ENCODE measurements at regions not wholly inside any gene's neighbourhood (a gene's known extent, or its start where the extent isn't known, plus 50 kb on each side); places are given as distances from the start of the nearest gene placed in this dataset.

DNA sequence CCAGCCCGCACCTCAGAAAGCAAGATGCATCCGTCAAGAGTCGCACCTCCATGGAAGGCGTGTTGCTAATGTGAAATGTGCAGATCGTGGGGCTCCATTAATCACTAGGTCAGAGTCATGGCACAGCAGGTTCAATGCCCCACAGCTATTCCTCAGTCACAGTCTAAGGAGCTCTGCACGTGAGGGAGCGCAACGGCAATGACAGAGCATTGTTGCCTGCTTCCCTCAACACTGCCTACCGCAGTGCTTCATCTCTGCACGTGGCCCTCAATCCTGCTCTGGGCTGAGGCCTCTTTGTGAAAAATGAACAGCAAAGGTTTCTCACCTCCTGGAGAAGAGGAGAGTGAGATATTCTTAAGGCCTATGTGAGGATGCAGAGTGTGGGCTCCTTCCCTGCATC is 995.2 kb upstream of the TMEM132C start:
- H3K9ac ChIP-seq (ENCODE audit: low read depth in 1 of 3, low read length in 3 of 3), result no peak overlapping the region
- peaks cover 0 to 2% (median 0%) of the 10 kb centered on the region in 3 donors for H3K9me3 ChIP-seq (ENCODE audit: control insufficient read depth in 3 of 3, low read length in 3 of 3)
- H3K27ac ChIP-seq (ENCODE audit: low read depth, low read length), result no peak overlapping the region
- H3K4me1 ChIP-seq (ENCODE audit: control insufficient read depth in 3 of 3, insufficient read depth in 3 of 3, low read length in 3 of 3), result no peaks in the 10 kb centered on the region
- H3K4me3 ChIP-seq (ENCODE audit: low read length in 3 of 3), result no peak overlapping the region
- peaks cover 0 to 2% (median 0%) of the 10 kb centered on the region in 3 donors for H3K27me3 ChIP-seq (ENCODE audit: control insufficient read depth in 3 of 3, insufficient read depth in 3 of 3, low read length in 3 of 3)
- H3K36me3 ChIP-seq (ENCODE audit: control insufficient read depth in 3 of 3, insufficient read depth in 3 of 3, low read length in 3 of 3), result no peaks in the 10 kb centered on the region

GRCh38 chr12:127272864-127273263 is 994.1 kb upstream of the TMEM132C start:
- Histone ChIP-seq H3K9me3 (ENCODE audit: control insufficient read depth in 3 of 3, low read length in 3 of 3) (no peaks in the 10 kb centered on the region), H3K36me3 (ENCODE audit: control insufficient read depth in 3 of 3, insufficient read depth in 3 of 3, low read length in 3 of 3) (no peaks in the 10 kb centered on the region), H3K4me1 (ENCODE audit: control insufficient read depth in 3 of 3, insufficient read depth in 3 of 3, low read length in 3 of 3) (no peaks in the 10 kb centered on the region), H3K4me3 (ENCODE audit: low read length in 3 of 3) (no peak overlapping the region), H3K27me3 (ENCODE audit: control insufficient read depth in 3 of 3, insufficient read depth in 3 of 3, low read length in 3 of 3) (no peaks in the 10 kb centered on the region), H3K9ac (ENCODE audit: low read depth in 1 of 3, low read length in 3 of 3) (no peak overlapping the region), H3K27ac (ENCODE audit: low read depth, low read length) (no peak overlapping the region)

- Histone ChIP-seq H3K27me3 (ENCODE audit: control insufficient read depth in 3 of 3, insufficient read depth in 3 of 3, low read length in 3 of 3) (no peaks in the 10 kb centered on the region), H3K4me1 (ENCODE audit: control insufficient read depth in 3 of 3, insufficient read depth in 3 of 3, low read length in 3 of 3) (no peaks in the 10 kb centered on the region), H3K27ac (ENCODE audit: low read depth, low read length) (no peak overlapping the region), H3K9me3 (ENCODE audit: control insufficient read depth in 3 of 3, low read length in 3 of 3) (no peaks in the 10 kb centered on the region), H3K36me3 (ENCODE audit: control insufficient read depth in 3 of 3, insufficient read depth in 3 of 3, low read length in 3 of 3) (no peaks in the 10 kb centered on the region), H3K4me3 (ENCODE audit: low read length in 3 of 3) (no peak overlapping the region), H3K9ac (ENCODE audit: low read depth in 1 of 3, low read length in 3 of 3) (no peak overlapping the region)
Measured at GRCh38 chr12:127273626-127274025, 993.3 kb upstream of the TMEM132C start.

- H3K4me3 ChIP-seq (ENCODE audit: low read length in 3 of 3), result no peak overlapping the region
- peaks cover 0 to 4% (median 0%) of the 10 kb centered on the region in 3 donors for H3K27me3 ChIP-seq (ENCODE audit: control insufficient read depth in 3 of 3, insufficient read depth in 3 of 3, low read length in 3 of 3)
- no peaks in the 10 kb centered on the region for H3K9me3 ChIP-seq (ENCODE audit: control insufficient read depth in 3 of 3, low read length in 3 of 3)
- H3K36me3 ChIP-seq (ENCODE audit: control insufficient read depth in 3 of 3, insufficient read depth in 3 of 3, low read length in 3 of 3), result no peaks in the 10 kb centered on the region
- no peak overlapping the region for H3K27ac ChIP-seq (ENCODE audit: low read depth, low read length)
- H3K4me1 ChIP-seq (ENCODE audit: control insufficient read depth in 3 of 3, insufficient read depth in 3 of 3, low read length in 3 of 3), result no peaks in the 10 kb centered on the region
- H3K9ac ChIP-seq (ENCODE audit: low read depth in 1 of 3, low read length in 3 of 3), result no peak overlapping the region
Measured at GRCh38 chr12:127275416-127275815, 991.6 kb upstream of the TMEM132C start.

GRCh38 chr12:127277882-127278281 is 989.1 kb upstream of the TMEM132C start:
- Histone ChIP-seq H3K27ac (ENCODE audit: low read depth, low read length) (no peak overlapping the region), H3K9ac (ENCODE audit: low read depth in 1 of 3, low read length in 3 of 3) (no peak overlapping the region), H3K36me3 (ENCODE audit: control insufficient read depth in 3 of 3, insufficient read depth in 3 of 3, low read length in 3 of 3) (no peaks in the 10 kb centered on the region), H3K4me1 (ENCODE audit: control insufficient read depth in 3 of 3, insufficient read depth in 3 of 3, low read length in 3 of 3) (no peaks in the 10 kb centered on the region), H3K4me3 (ENCODE audit: low read length in 3 of 3) (no peak overlapping the region), H3K27me3 (ENCODE audit: control insufficient read depth in 3 of 3, insufficient read depth in 3 of 3, low read length in 3 of 3) (peaks cover 0 to 10% (median 0%) of the 10 kb centered on the region in 3 donors), H3K9me3 (ENCODE audit: control insufficient read depth in 3 of 3, low read length in 3 of 3) (no peaks in the 10 kb centered on the region)

DNA sequence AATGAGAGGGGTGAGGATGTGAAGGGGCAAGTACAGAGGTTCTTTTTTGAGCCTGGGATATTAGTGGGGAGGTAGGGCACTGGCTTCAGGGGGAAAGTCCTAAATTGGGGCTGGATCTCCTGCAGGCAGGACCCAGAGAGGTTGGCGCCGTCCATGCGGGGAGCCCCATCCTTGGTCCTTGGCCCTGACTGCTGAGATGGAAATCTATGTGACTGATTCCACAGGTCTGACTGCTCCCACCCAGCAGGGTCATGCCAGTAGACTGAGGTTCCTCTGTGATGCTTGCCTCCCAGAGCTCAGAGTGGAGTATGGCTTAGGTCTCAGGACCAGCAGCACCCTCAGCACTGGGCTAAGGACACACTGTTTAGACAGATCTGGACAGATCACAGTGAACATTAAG is 988.6 kb upstream of the TMEM132C start:
- H3K9ac ChIP-seq (ENCODE audit: low read depth in 1 of 3, low read length in 3 of 3), result no peak overlapping the region
- no peak overlapping the region for H3K4me3 ChIP-seq (ENCODE audit: low read length in 3 of 3)
- H3K4me1 ChIP-seq (ENCODE audit: control insufficient read depth in 3 of 3, insufficient read depth in 3 of 3, low read length in 3 of 3), result no peaks in the 10 kb centered on the region
- no peaks in the 10 kb centered on the region for H3K36me3 ChIP-seq (ENCODE audit: control insufficient read depth in 3 of 3, insufficient read depth in 3 of 3, low read length in 3 of 3)
- H3K9me3 ChIP-seq (ENCODE audit: control insufficient read depth in 3 of 3, low read length in 3 of 3), result no peaks in the 10 kb centered on the region
- H3K27ac ChIP-seq (ENCODE audit: low read depth, low read length), result no peak overlapping the region
- peaks cover 0 to 10% (median 0%) of the 10 kb centered on the region in 3 donors for H3K27me3 ChIP-seq (ENCODE audit: control insufficient read depth in 3 of 3, insufficient read depth in 3 of 3, low read length in 3 of 3)

- no peaks in the 10 kb centered on the region for H3K4me1 ChIP-seq (ENCODE audit: control insufficient read depth in 3 of 3, insufficient read depth in 3 of 3, low read length in 3 of 3)
- H3K27ac ChIP-seq (ENCODE audit: low read depth, low read length), result no peak overlapping the region
- H3K4me3 ChIP-seq (ENCODE audit: low read length in 3 of 3), result no peak overlapping the region
- peaks cover 0 to 10% (median 0%) of the 10 kb centered on the region in 3 donors for H3K27me3 ChIP-seq (ENCODE audit: control insufficient read depth in 3 of 3, insufficient read depth in 3 of 3, low read length in 3 of 3)
- H3K9ac ChIP-seq (ENCODE audit: low read depth in 1 of 3, low read length in 3 of 3), result no peak overlapping the region
- H3K36me3 ChIP-seq (ENCODE audit: control insufficient read depth in 3 of 3, insufficient read depth in 3 of 3, low read length in 3 of 3), result no peaks in the 10 kb centered on the region
- no peaks in the 10 kb centered on the region for H3K9me3 ChIP-seq (ENCODE audit: control insufficient read depth in 3 of 3, low read length in 3 of 3)
Measured at GRCh38 chr12:127280393-127281275, 986.3 kb upstream of the TMEM132C start.

DNA sequence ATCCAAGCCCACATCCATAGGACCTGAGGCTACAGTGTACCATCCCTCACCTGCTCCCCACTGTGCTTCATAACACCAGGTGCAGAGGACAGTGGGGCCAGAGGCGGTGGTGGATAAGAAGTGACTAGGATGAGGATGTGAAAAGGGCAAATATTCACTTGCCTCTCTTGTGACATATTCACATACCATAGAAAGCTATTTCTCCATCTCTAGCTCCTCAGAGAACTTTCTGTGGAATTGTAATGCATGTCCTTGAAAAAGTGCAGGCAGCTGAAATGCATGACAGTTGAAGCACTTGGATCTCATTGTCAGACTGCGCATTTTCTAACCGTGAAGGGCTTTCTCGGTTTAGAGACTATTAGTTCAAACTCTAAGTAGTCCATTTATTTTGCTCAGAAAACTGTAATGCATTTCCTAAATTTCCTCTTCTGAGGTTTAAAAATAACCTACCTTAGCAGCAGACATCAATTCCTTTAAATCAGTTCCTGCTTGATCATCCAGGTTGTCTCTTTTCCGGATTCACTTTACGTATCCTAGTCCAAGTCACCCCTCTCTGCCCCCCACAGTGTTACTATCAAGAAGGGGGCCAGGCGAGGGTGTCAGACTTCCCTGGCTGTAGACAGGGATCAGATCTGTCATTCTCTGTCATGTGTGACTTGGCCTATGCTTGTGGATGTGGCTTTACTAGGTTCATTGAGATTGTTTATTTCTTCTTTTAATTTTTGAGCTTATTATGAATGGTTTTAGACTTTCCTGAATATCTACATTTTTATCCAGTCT is 984.0 kb upstream of the TMEM132C start:
- Histone ChIP-seq H3K9me3 (ENCODE audit: control insufficient read depth in 3 of 3, low read length in 3 of 3) (no peaks in the 10 kb centered on the region), H3K4me1 (ENCODE audit: control insufficient read depth in 3 of 3, insufficient read depth in 3 of 3, low read length in 3 of 3) (no peaks in the 10 kb centered on the region), H3K27me3 (ENCODE audit: control insufficient read depth in 3 of 3, insufficient read depth in 3 of 3, low read length in 3 of 3) (peaks cover 0 to 10% (median 0%) of the 10 kb centered on the region in 3 donors), H3K27ac (ENCODE audit: low read depth, low read length) (no peak overlapping the region), H3K36me3 (ENCODE audit: control insufficient read depth in 3 of 3, insufficient read depth in 3 of 3, low read length in 3 of 3) (no peaks in the 10 kb centered on the region), H3K9ac (ENCODE audit: low read depth in 1 of 3, low read length in 3 of 3) (no peak overlapping the region), H3K4me3 (ENCODE audit: low read length in 3 of 3) (no peak overlapping the region)

GRCh38 chr12:127284021-127284420 is 982.9 kb upstream of the TMEM132C start:
- Histone ChIP-seq H3K36me3 (ENCODE audit: control insufficient read depth in 3 of 3, insufficient read depth in 3 of 3, low read length in 3 of 3) (no peaks in the 10 kb centered on the region), H3K4me1 (ENCODE audit: control insufficient read depth in 3 of 3, insufficient read depth in 3 of 3, low read length in 3 of 3) (no peaks in the 10 kb centered on the region), H3K9ac (ENCODE audit: low read depth in 1 of 3, low read length in 3 of 3) (no peak overlapping the region), H3K4me3 (ENCODE audit: low read length in 3 of 3) (no peak overlapping the region), H3K27ac (ENCODE audit: low read depth, low read length) (no peak overlapping the region), H3K27me3 (ENCODE audit: control insufficient read depth in 3 of 3, insufficient read depth in 3 of 3, low read length in 3 of 3) (peaks cover 0 to 10% (median 0%) of the 10 kb centered on the region in 3 donors), H3K9me3 (ENCODE audit: control insufficient read depth in 3 of 3, low read length in 3 of 3) (no peaks in the 10 kb centered on the region)

DNA sequence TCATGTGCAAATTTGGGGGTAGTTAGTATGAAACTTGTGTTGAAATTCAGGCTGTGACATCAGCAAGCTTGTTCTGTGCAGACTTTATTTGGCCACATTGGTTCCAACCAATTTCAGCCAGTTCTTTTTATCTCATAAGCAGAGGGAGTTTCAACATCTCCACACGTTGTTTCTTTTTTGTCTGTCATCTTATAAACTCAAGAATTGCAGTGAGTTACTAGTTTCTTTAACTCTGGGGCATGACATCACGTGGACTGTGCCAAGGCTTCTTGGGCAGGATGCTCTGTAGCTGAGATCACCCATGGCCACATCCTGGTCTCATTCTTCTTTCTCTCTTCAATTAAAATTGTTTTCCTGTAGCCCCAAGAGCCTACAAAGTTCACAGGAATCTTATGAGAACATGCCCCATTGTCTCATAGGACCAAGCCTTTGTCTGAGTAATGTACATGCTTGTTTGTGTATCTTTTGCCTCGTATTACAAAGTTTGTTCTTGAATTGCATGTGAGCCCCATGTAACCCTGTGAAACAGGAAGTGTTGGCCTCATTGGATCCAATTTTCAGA is 982.0 kb upstream of the TMEM132C start:
- Histone ChIP-seq H3K9ac (ENCODE audit: low read depth in 1 of 3, low read length in 3 of 3) (no peak overlapping the region), H3K4me3 (ENCODE audit: low read length in 3 of 3) (no peak overlapping the region), H3K27me3 (ENCODE audit: control insufficient read depth in 3 of 3, insufficient read depth in 3 of 3, low read length in 3 of 3) (peaks cover 0 to 8% (median 0%) of the 10 kb centered on the region in 3 donors), H3K4me1 (ENCODE audit: control insufficient read depth in 3 of 3, insufficient read depth in 3 of 3, low read length in 3 of 3) (no peaks in the 10 kb centered on the region), H3K9me3 (ENCODE audit: control insufficient read depth in 3 of 3, low read length in 3 of 3) (no peaks in the 10 kb centered on the region), H3K27ac (ENCODE audit: low read depth, low read length) (no peak overlapping the region), H3K36me3 (ENCODE audit: control insufficient read depth in 3 of 3, insufficient read depth in 3 of 3, low read length in 3 of 3) (no peaks in the 10 kb centered on the region)

All from skeletal muscle tissue (tissue), 3 donors.